HG02678 (cell line): ENCODE measurements at regions not wholly inside any gene's neighbourhood (a gene's known extent, or its start where the extent isn't known, plus 50 kb on each side); places are given as distances from the start of the nearest gene placed in this dataset.

ENCODE experiments used
- ATAC-seq: cut with Tn5 transposase; IDR thresholded peaks from one replicate; pipeline ENCODE4 v1.9.1; 2021; ENCODE audit warnings: mild to moderate bottlenecking, moderate library complexity; ENCODE audit not compliant: unreplicated experiment

- no peak for ATAC-seq
Measured at GRCh38 chr14:38777401-38777800, 325.6 kb downstream of the SEC23A start.

GRCh38 chr14:38775986-38776385, 327.0 kb downstream of the SEC23A start:
- ATAC-seq: no peak

- ATAC-seq: no peak
Measured at GRCh38 chr14:38774162-38774561, 328.9 kb downstream of the SEC23A start.

- ATAC-seq: no peak
Measured at GRCh38 chr14:38770251-38770650, 332.8 kb downstream of the SEC23A start.

GRCh38 chr14:38762845-38763244, 340.2 kb downstream of the SEC23A start:
- no peak for ATAC-seq

GRCh38 chr14:38762426-38762825, 340.6 kb downstream of the SEC23A start:
- no peak for ATAC-seq

- ATAC-seq: no peak
Measured at GRCh38 chr14:38761033-38761432, 342.0 kb downstream of the SEC23A start.

- ATAC-seq: no peak
Measured at GRCh38 chr14:38758661-38759060, 344.4 kb downstream of the SEC23A start.

- no peak for ATAC-seq
Measured at GRCh38 chr14:38755036-38755435, 348.0 kb downstream of the SEC23A start.

- no peak for ATAC-seq
Measured at GRCh38 chr14:38752750-38753149, 350.3 kb downstream of the SEC23A start.

GRCh38 chr14:38752341-38752740, 350.7 kb downstream of the SEC23A start:
- no peak for ATAC-seq

GRCh38 chr14:38751459-38751858, 351.6 kb downstream of the SEC23A start:
- ATAC-seq: no peak

GRCh38 chr14:38749936-38750335, 353.1 kb downstream of the SEC23A start:
- ATAC-seq: no peak

- no peak for ATAC-seq
Measured at GRCh38 chr14:38745861-38746260, 357.2 kb downstream of the SEC23A start.

- no peak for ATAC-seq
Measured at GRCh38 chr14:38743966-38744584, 359.0 kb downstream of the SEC23A start.

- ATAC-seq: no peak
Measured at GRCh38 chr14:38737686-38738407, 365.2 kb downstream of the SEC23A start.

GRCh38 chr14:38735005-38735404, 368.0 kb downstream of the SEC23A start:
- ATAC-seq: no peak

GRCh38 chr14:38731962-38732361, 371.1 kb downstream of the SEC23A start:
- ATAC-seq: no peak

- no peak for ATAC-seq
Measured at GRCh38 chr14:38730420-38730819, 372.6 kb downstream of the SEC23A start.

GRCh38 chr14:38727731-38728130, 375.3 kb downstream of the SEC23A start:
- no peak for ATAC-seq

- no peak for ATAC-seq
Measured at GRCh38 chr14:38724621-38725020, 378.4 kb downstream of the SEC23A start.

GRCh38 chr14:38723959-38724358, 379.1 kb downstream of the SEC23A start:
- no peak for ATAC-seq

- ATAC-seq: no peak
Measured at GRCh38 chr14:38723277-38723676, 379.8 kb downstream of the SEC23A start.
